ENCODE measurements at regions not wholly inside any gene's neighbourhood (a gene's known extent, or its start where the extent isn't known, plus 50 kb on each side); places are given as distances from the start of the nearest gene placed in this dataset.

- TF ChIP-seq CTCF (IDR thresholded peaks at IDR 0.05) = no peak
- no peak for TF ChIP-seq REST (IDR thresholded peaks at IDR 0.05; ENCODE audit: insufficient read depth in 1 of 2, low read depth in 2 of 2, low read length in 1 of 2)
- TF ChIP-seq SIN3A (IDR thresholded peaks at IDR 0.05; ENCODE audit: borderline replicate concordance, insufficient read depth, low read depth, low read length) = no peak
Observed at GRCh38 chr14:57060276-57060955, 208.3 kb downstream of the EXOC5 start.
